Islet precursor cell (in vitro differentiated cells): ENCODE measurements at regions not wholly inside any gene's neighbourhood (a gene's known extent, or its start where the extent isn't known, plus 50 kb on each side); places are given as distances from the start of the nearest gene placed in this dataset.
"Not testable (repeated sequence)": the region's sequence is repeated elsewhere in the genome, so short reads cannot be mapped to it uniquely, and the experiment has no call there.

Source experiments
- DNase-seq: peaks from one replicate; pipeline ENCODE4 v3.0.0-alpha.2; 2018

- DNase-seq = no peak
These were observed 296.6 kb downstream of the HGF start for GRCh38 chr7:81473236-81473635.

GRCh38 chr7:81470724-81471379 is 299.0 kb downstream of the HGF start:
- DNase-seq = no peak

- DNase-seq = peak; percentile 82
These were observed 299.8 kb downstream of the HGF start for GRCh38 chr7:81469869-81470723.

GRCh38 chr7:81469153-81469868 is 300.5 kb downstream of the HGF start:
- no peak for DNase-seq

- no peak for DNase-seq
These were observed 301.3 kb downstream of the HGF start for GRCh38 chr7:81468526-81468925.

- no peak for DNase-seq
These were observed 301.9 kb downstream of the HGF start for GRCh38 chr7:81467964-81468363.

- no peak for DNase-seq
These were observed 307.2 kb downstream of the HGF start for GRCh38 chr7:81462672-81463071.

GRCh38 chr7:81460250-81461045 is 309.4 kb downstream of the HGF start:
- no peak for DNase-seq

GRCh38 chr7:81459485-81459884 is 310.4 kb downstream of the HGF start:
- DNase-seq = no peak

- DNase-seq = no peak
These were observed 311.9 kb downstream of the HGF start for GRCh38 chr7:81457852-81458522.

GRCh38 chr7:81453770-81454169 is 316.1 kb downstream of the HGF start:
- not testable (repeated sequence) for DNase-seq

GRCh38 chr7:81449105-81449504 is 320.7 kb downstream of the HGF start:
- DNase-seq = no peak

GRCh38 chr7:81447351-81447952 is 322.4 kb downstream of the HGF start:
- DNase-seq = no peak

- no peak for DNase-seq
These were observed 323.6 kb downstream of the HGF start for GRCh38 chr7:81446212-81446611.

- no peak for DNase-seq
These were observed 324.4 kb downstream of the HGF start for GRCh38 chr7:81445462-81445861.

GRCh38 chr7:81441750-81442149 is 328.1 kb downstream of the HGF start:
- no peak for DNase-seq

GRCh38 chr7:81439591-81439990 is 330.3 kb downstream of the HGF start:
- DNase-seq = no peak

- not testable (repeated sequence) for DNase-seq
These were observed 332.7 kb downstream of the HGF start for GRCh38 chr7:81437160-81437559.

- DNase-seq = no peak
These were observed 336.0 kb downstream of the HGF start for GRCh38 chr7:81433692-81434331.

GRCh38 chr7:81433206-81433605 is 336.6 kb downstream of the HGF start:
- no peak for DNase-seq

GRCh38 chr7:81430761-81431160 is 339.1 kb downstream of the HGF start:
- DNase-seq = no peak
